DOHH2 (cell line): ENCODE measurements at regions not wholly inside any gene's neighbourhood (a gene's known extent, or its start where the extent isn't known, plus 50 kb on each side); places are given as distances from the start of the nearest gene placed in this dataset.

Source experiments
- H3F3A ChIP-seq: fragments of 200-600 bp; sonication (generic), shearing (Covaris generic); 2 replicates; pipeline ENCODE4 v1.6.0; 2016; ENCODE audit warnings: antibody characterized with exemption, mild to moderate bottlenecking; ENCODE audit not compliant: control insufficient read depth, insufficient read depth
- H3K27ac ChIP-seq: fragments of 200-600 bp; sonication (generic); 2 replicates; pipeline ENCODE4 v1.5.1; 2014; ENCODE audit warnings: low read depth, mild to moderate bottlenecking, low read length, moderate library complexity
- H3K27me3 ChIP-seq: fragments of 200-600 bp; sonication (generic); 2 replicates; pipeline ENCODE4 v1.6.1; 2014; ENCODE audit warnings: mild to moderate bottlenecking, low read length, mixed read lengths; ENCODE audit not compliant: control insufficient read depth
- H3K36me3 ChIP-seq: fragments of 200-600 bp; sonication (generic); 2 replicates; pipeline ENCODE4 v1.6.1; 2014; ENCODE audit warnings: mild to moderate bottlenecking, low read length, moderate library complexity, mixed read lengths; ENCODE audit not compliant: control insufficient read depth
- H3K4me1 ChIP-seq: fragments of 200-600 bp; sonication (generic); 2 replicates; pipeline ENCODE4 v1.6.1; 2014; ENCODE audit warnings: mild to moderate bottlenecking, low read length, mixed read lengths; ENCODE audit not compliant: control insufficient read depth
- H3K4me2 ChIP-seq: fragments of 200-600 bp; sonication (generic); 2 replicates; pipeline ENCODE4 v1.6.0; 2014; ENCODE audit warnings: mild to moderate bottlenecking, low read length, moderate library complexity
- H3K4me3 ChIP-seq: fragments of 200-600 bp; sonication (generic); 2 replicates; pipeline ENCODE4 v1.5.1; 2014; ENCODE audit warnings: mild to moderate bottlenecking, low read length, mixed read lengths
- H3K79me2 ChIP-seq: fragments of 200-600 bp; sonication (generic); 2 replicates; pipeline ENCODE4 v1.6.1; 2014; ENCODE audit warnings: mild to moderate bottlenecking, low read length, mixed read lengths; ENCODE audit not compliant: control insufficient read depth
- H3K9me2 ChIP-seq: fragments of 200-600 bp; sonication (generic); replicated peaks from 2 replicates; pipeline ENCODE4 v1.6.1; 2014; ENCODE audit warnings: mild to moderate bottlenecking, low read length, mixed read lengths; ENCODE audit not compliant: control insufficient read depth
- H3K9me3 ChIP-seq: fragments of 200-600 bp; sonication (generic); 2 replicates; pipeline ENCODE4 v1.6.1; 2014; ENCODE audit warnings: antibody characterized with exemption, low read length, mixed read lengths; ENCODE audit not compliant: control insufficient read depth, insufficient read depth
- H4K20me1 ChIP-seq: fragments of 200-600 bp; sonication (generic); 2 replicates; pipeline ENCODE4 v1.6.0; 2014; ENCODE audit warnings: low read depth, mild to moderate bottlenecking, antibody characterized with exemption, low read length, moderate library complexity; ENCODE audit not compliant: control insufficient read depth, insufficient read depth
- EZH2phosphoT487 ChIP-seq: fragments of 200-600 bp; sonication (generic); IDR thresholded peaks from 2 replicates; pipeline ENCODE4 v1.6.1; 2017; ENCODE audit warnings: borderline replicate concordance, mild to moderate bottlenecking, antibody characterized with exemption, low read length, moderate library complexity, mixed read lengths
- TF ChIP-seq, protein P1 (sequence below): fragments of 200-600 bp; sonication (generic); IDR thresholded peaks from one replicate; pipeline ENCODE4 v1.5.1; 2014; ENCODE audit warnings: antibody characterized with exemption, mild to moderate bottlenecking, low read depth, low read length; ENCODE audit not compliant: poor library complexity, severe bottlenecking

DNA sequence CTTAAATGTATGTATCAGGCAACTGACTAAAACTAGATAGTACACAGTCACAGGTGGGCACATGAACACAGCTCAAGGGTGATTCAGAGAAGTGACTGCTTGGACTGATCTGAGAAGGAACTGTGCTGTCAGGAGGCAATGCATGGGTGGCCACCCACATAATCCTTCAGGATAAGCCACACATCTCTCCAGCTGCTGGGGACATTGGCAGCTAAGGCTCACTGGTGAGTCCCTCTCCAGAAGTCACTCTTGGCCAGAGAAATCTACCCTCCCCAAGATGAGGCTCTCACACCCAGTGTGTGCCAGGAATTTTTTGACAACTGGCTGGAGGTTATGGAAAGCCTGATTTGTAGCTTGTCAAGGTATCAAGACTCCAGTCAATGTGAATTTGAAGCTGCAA is 302.4 kb upstream of the NEBL start:
- H3K9me3 ChIP-seq = peaks cover 9% of the 10 kb centered on the region; the same call in 1 of the 2 replicates
- no peaks in the 10 kb centered on the region for H3K4me1 ChIP-seq
- no peak overlapping the region for H3K4me2 ChIP-seq
- H3F3A ChIP-seq = no peaks in the 10 kb centered on the region
- no peaks in the 10 kb centered on the region for H4K20me1 ChIP-seq
- no peak overlapping the region for H3K27ac ChIP-seq
- H3K36me3 ChIP-seq = no peaks in the 10 kb centered on the region
- TF ChIP-seq EZH2phosphoT487 = no peak
- TF ChIP-seq, protein P1, sequence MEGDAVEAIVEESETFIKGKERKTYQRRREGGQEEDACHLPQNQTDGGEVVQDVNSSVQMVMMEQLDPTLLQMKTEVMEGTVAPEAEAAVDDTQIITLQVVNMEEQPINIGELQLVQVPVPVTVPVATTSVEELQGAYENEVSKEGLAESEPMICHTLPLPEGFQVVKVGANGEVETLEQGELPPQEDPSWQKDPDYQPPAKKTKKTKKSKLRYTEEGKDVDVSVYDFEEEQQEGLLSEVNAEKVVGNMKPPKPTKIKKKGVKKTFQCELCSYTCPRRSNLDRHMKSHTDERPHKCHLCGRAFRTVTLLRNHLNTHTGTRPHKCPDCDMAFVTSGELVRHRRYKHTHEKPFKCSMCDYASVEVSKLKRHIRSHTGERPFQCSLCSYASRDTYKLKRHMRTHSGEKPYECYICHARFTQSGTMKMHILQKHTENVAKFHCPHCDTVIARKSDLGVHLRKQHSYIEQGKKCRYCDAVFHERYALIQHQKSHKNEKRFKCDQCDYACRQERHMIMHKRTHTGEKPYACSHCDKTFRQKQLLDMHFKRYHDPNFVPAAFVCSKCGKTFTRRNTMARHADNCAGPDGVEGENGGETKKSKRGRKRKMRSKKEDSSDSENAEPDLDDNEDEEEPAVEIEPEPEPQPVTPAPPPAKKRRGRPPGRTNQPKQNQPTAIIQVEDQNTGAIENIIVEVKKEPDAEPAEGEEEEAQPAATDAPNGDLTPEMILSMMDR = no peak
- no peaks in the 10 kb centered on the region for H3K9me2 ChIP-seq
- no peaks in the 10 kb centered on the region for H3K79me2 ChIP-seq
- no peaks in the 10 kb centered on the region for H3K27me3 ChIP-seq
- H3K4me3 ChIP-seq = no peak overlapping the region

DNA sequence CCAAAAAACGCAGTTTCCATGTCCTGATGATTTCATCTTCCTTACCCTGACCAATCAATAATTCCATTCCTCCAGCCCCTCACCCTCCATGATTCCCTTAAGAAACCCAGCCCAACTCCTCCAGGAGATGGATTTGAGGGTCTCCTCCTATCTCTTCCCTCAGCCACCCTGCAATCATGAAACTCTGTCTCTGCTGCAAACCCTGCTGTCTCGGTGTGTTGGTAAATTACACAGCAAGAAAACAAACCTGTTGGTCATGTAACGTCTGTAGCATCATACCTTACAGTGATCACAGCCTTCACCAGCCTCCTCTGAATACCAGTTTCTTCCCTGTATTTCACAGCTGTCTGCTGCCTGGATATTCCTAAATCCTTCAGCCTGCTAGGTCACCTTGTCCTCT is 300.7 kb upstream of the NEBL start:
- H3F3A ChIP-seq = no peaks in the 10 kb centered on the region
- TF ChIP-seq, protein P1 = no peak
- no peak for TF ChIP-seq EZH2phosphoT487

DNA sequence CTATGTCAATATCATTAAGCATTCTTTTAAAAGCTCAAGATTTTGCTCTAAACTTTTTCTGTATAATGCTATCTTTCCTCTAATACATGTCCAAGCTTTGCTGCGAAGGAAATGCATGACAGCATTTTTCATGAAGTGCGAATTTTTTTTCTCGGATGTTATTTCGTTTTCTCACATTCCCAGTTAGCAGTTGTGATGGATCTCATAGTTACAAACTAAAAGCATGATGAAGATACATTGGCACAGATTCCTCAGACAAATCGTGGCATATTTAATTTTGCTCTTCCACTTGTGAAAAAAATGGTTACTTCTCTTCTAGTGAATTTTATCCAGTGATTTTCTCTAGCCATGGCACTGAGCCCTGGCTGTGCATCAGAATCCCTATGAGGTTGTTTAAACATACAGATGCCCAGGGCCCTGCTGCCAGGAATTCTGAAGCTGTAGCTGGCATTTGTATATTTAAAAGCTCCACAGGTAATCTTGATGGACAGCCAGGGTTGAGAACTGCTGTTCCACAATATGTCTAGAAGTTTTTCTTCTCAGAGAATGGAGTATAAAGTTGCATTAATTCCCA is 299.8 kb upstream of the NEBL start:
- Histone ChIP-seq H3K36me3 (no peaks in the 10 kb centered on the region), H3K79me2 (no peaks in the 10 kb centered on the region), H3K9me2 (no peaks in the 10 kb centered on the region), H3F3A (no peaks in the 10 kb centered on the region), H3K27me3 (no peaks in the 10 kb centered on the region), H4K20me1 (no peaks in the 10 kb centered on the region), H3K4me2 (no peak overlapping the region), H3K9me3 (peaks cover 9% of the 10 kb centered on the region; the same call in 1 of the 2 replicates), H3K27ac (no peak overlapping the region), H3K4me1 (no peaks in the 10 kb centered on the region), H3K4me3 (no peak overlapping the region)
- TF ChIP-seq, protein P1 = no peak
- no peak for TF ChIP-seq EZH2phosphoT487

More for the DNA sequence above, 300.7 kb upstream of the NEBL start:
- Histone ChIP-seq H3K9me2 (no peaks in the 10 kb centered on the region), H3K36me3 (no peaks in the 10 kb centered on the region), H3K4me2 (no peak overlapping the region), H3K27ac (no peak overlapping the region), H3K27me3 (no peaks in the 10 kb centered on the region), H3K9me3 (peaks cover 9% of the 10 kb centered on the region; the same call in 1 of the 2 replicates), H3K79me2 (no peaks in the 10 kb centered on the region), H4K20me1 (no peaks in the 10 kb centered on the region), H3K4me3 (no peak overlapping the region), H3K4me1 (no peaks in the 10 kb centered on the region)
